HL-60 (cell line): ENCODE measurements at regions not wholly inside any gene's neighbourhood (a gene's known extent, or its start where the extent isn't known, plus 50 kb on each side); places are given as distances from the start of the nearest gene placed in this dataset.
"Not testable (repeated sequence)": the region's sequence is repeated elsewhere in the genome, so short reads cannot be mapped to it uniquely, and the experiment has no call there.

ENCODE experiments used
- DNase-seq, 2 experiments: peaks; one replicate each; pipeline ENCODE4 v3.0.0-alpha.2; 2010 to 2020; ENCODE audit warnings: low read depth in 1 of 2, low spot score in 1 of 2
- H3K27ac ChIP-seq: fragments of 250-450 bp; sonication (Bioruptor Pico); replicated peaks from 2 replicates; pipeline ENCODE4 v1.5.1; 2020; ENCODE audit warnings: mild to moderate bottlenecking, moderate library complexity
- H3K27me3 ChIP-seq: fragments of 250-450 bp; sonication (Bioruptor Pico); 2 replicates; pipeline ENCODE4 v1.5.1; 2021; ENCODE audit warnings: mild to moderate bottlenecking, moderate library complexity; ENCODE audit not compliant: insufficient read depth, poor library complexity, severe bottlenecking
- H3K4me3 ChIP-seq: replicated peaks from 2 replicates; pipeline ENCODE4 v1.5.1; 2011; ENCODE audit warnings: mild to moderate bottlenecking, control low read depth, low read length; ENCODE audit not compliant: insufficient read depth
- GABPA ChIP-seq: IDR thresholded peaks from 2 replicates; pipeline ENCODE4 v1.6.1; 2012; ENCODE audit warnings: low read depth
- POLR2AphosphoS5 ChIP-seq: IDR thresholded peaks from 2 replicates; pipeline ENCODE4 v1.6.1; 2012; ENCODE audit warnings: low read depth
- SPI1 ChIP-seq: IDR thresholded peaks from 2 replicates; pipeline ENCODE4 v1.6.1; 2012; ENCODE audit warnings: low read depth, mild to moderate bottlenecking, borderline replicate concordance
- TF ChIP-seq, protein P1 (sequence below): IDR thresholded peaks from 2 replicates; pipeline ENCODE4 v1.6.1; 2012; ENCODE audit warnings: low read depth; ENCODE audit not compliant: insufficient replicate concordance
- TF ChIP-seq, protein P2 (sequence below): IDR thresholded peaks from one replicate; pipeline ENCODE4 v1.5.1; 2011; ENCODE audit warnings: low read length, control low read depth, inconsistent platforms; ENCODE audit not compliant: insufficient read depth

DNA sequence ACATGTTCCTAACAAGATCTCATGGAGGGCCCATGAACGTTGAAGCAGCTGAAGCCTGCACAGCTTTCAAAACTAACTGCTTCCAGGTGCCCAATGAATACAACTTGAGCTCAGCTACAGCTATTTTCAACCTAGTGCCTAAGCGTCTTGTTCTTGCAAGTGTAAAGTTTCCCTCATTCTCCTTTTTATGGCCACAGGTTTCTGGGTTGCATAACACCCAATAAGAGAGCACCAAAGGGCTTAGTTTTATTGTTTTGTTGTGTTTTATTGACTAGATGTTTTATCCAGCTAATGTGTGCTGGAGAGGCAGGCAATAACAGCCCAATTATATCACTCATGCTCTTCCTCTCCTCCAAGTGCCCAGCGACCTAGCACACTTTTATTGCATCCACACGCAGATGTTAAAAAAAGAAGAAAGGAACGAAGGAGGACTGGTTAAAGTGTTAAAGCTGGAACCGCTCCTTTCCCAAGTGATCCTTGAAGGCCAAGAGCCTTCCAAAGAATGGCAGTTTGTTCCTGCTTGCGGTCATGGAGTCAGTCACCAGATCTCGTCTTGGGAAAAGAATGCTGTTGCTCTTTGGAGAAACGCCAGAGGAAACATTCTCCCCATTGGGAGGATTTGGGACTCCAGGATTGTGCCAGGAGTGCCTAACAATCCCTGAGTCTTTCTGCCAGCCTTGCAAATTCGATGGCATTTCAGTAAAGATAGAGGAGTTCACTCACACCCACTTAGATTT, 156.9 kb downstream of the MEX3B start:
- Histone ChIP-seq H3K4me3 (no peak overlapping the region), H3K27ac (no peak overlapping the region), H3K27me3 (no peaks in the 10 kb centered on the region)
- no peak for DNase-seq
- TF ChIP-seq GABPA (no peak), POLR2AphosphoS5 (no peak), SPI1 (no peak)
- TF ChIP-seq, protein P1, sequence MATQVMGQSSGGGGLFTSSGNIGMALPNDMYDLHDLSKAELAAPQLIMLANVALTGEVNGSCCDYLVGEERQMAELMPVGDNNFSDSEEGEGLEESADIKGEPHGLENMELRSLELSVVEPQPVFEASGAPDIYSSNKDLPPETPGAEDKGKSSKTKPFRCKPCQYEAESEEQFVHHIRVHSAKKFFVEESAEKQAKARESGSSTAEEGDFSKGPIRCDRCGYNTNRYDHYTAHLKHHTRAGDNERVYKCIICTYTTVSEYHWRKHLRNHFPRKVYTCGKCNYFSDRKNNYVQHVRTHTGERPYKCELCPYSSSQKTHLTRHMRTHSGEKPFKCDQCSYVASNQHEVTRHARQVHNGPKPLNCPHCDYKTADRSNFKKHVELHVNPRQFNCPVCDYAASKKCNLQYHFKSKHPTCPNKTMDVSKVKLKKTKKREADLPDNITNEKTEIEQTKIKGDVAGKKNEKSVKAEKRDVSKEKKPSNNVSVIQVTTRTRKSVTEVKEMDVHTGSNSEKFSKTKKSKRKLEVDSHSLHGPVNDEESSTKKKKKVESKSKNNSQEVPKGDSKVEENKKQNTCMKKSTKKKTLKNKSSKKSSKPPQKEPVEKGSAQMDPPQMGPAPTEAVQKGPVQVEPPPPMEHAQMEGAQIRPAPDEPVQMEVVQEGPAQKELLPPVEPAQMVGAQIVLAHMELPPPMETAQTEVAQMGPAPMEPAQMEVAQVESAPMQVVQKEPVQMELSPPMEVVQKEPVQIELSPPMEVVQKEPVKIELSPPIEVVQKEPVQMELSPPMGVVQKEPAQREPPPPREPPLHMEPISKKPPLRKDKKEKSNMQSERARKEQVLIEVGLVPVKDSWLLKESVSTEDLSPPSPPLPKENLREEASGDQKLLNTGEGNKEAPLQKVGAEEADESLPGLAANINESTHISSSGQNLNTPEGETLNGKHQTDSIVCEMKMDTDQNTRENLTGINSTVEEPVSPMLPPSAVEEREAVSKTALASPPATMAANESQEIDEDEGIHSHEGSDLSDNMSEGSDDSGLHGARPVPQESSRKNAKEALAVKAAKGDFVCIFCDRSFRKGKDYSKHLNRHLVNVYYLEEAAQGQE = no peak
- TF ChIP-seq, protein P2, sequence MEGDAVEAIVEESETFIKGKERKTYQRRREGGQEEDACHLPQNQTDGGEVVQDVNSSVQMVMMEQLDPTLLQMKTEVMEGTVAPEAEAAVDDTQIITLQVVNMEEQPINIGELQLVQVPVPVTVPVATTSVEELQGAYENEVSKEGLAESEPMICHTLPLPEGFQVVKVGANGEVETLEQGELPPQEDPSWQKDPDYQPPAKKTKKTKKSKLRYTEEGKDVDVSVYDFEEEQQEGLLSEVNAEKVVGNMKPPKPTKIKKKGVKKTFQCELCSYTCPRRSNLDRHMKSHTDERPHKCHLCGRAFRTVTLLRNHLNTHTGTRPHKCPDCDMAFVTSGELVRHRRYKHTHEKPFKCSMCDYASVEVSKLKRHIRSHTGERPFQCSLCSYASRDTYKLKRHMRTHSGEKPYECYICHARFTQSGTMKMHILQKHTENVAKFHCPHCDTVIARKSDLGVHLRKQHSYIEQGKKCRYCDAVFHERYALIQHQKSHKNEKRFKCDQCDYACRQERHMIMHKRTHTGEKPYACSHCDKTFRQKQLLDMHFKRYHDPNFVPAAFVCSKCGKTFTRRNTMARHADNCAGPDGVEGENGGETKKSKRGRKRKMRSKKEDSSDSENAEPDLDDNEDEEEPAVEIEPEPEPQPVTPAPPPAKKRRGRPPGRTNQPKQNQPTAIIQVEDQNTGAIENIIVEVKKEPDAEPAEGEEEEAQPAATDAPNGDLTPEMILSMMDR = no peak

DNA sequence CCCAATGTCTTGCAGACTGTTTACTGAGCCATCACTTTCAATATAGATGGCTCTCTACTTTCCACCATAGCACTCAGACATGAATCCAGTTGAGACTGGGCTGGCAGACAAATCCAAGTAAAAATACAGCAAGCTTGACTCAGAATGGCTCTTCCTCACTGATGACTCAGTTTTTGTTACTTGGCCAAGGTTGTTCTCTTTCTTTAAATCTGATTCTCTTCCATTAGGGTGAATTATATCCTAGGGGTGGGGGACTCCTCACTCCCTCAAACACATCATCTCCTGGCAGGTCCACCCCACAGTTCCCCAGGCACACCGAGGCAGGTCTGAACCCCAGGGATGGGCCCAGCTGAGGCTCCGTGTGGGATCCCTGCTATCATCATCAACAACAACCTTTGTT, 157.9 kb downstream of the MEX3B start:
- Histone ChIP-seq H3K4me3 (no peak overlapping the region), H3K27ac (no peak overlapping the region)
- no peak for DNase-seq

DNA sequence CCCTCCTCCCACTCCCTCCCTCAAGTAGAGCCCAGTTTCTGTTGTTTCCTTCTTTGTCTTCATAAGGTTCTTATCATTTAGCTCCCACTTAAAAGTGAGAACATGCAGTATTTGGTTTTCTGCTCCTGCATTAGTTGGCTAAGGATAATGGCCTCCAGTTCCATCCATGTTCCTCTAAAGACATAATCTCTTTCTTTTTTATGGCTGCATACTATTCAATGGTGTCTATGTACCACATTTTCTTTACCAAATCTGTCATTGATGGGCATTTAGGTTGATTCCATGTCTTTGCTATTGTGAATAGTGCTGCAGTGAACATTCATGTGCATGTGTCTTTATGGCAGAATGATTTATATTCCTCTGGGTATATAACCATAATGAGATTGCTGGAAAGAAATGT, 158.6 kb downstream of the MEX3B start:
- not testable (repeated sequence) for DNase-seq, H3K27ac ChIP-seq, H3K27me3 ChIP-seq, H3K4me3 ChIP-seq

More for the DNA sequence above, 157.9 kb downstream of the MEX3B start:
- TF ChIP-seq SPI1 = no peak
- TF ChIP-seq, protein P2 = no peak
- TF ChIP-seq, protein P1 = no peak
- TF ChIP-seq GABPA = no peak
- TF ChIP-seq POLR2AphosphoS5 = no peak
- peaks cover 2% of the 10 kb centered on the region for H3K27me3 ChIP-seq

DNA sequence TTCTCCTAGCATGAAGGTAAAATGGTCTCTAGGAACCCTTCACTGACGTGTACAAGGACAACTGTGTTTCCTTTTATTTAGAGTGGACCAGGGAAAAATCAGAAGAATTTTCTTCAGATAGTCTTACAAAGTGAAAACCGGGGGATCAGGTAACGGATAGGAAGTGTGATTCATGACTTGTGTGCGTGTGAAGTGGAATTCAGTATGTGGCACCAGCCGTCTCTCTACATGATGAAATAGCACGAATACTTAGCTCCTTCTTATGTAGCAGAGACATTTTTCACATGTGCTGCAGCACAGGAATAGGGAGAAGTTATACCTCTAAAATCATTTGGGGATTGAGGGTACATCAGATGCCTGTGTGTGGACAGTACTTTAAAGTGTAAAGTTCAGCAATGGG, 159.2 kb downstream of the MEX3B start:
- H3K27ac ChIP-seq = no peak overlapping the region
- H3K27me3 ChIP-seq = peaks cover 2% of the 10 kb centered on the region
- TF ChIP-seq, protein P1 = no peak
- TF ChIP-seq POLR2AphosphoS5 (no peak), SPI1 (no peak), GABPA (no peak)
- TF ChIP-seq, protein P2 = no peak
- H3K4me3 ChIP-seq = no peak overlapping the region
- no peak for DNase-seq
